ENCODE measurements at regions not wholly inside any gene's neighbourhood (a gene's known extent, or its start where the extent isn't known, plus 50 kb on each side); places are given as distances from the start of the nearest gene placed in this dataset.

DNA sequence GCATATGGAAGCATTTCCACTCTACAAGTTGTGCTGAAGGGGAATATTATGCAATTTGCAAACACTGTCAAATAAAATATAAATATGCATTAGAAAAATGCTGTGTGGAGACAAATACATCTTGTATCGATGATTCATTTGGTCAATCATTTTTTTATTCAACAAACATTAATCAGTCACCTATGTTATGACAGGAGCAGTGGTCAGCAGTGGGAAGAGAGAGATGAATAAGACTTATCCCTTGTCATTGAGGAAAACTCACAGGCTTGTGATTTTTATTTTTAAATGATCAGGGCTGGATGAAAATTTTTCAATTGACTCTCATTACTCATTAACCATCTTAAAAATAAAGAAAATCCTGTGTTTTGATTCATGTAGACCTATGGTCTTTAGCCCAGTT, 574.1 kb downstream of the ACTL7B start:
- TF ChIP-seq, protein P1, sequence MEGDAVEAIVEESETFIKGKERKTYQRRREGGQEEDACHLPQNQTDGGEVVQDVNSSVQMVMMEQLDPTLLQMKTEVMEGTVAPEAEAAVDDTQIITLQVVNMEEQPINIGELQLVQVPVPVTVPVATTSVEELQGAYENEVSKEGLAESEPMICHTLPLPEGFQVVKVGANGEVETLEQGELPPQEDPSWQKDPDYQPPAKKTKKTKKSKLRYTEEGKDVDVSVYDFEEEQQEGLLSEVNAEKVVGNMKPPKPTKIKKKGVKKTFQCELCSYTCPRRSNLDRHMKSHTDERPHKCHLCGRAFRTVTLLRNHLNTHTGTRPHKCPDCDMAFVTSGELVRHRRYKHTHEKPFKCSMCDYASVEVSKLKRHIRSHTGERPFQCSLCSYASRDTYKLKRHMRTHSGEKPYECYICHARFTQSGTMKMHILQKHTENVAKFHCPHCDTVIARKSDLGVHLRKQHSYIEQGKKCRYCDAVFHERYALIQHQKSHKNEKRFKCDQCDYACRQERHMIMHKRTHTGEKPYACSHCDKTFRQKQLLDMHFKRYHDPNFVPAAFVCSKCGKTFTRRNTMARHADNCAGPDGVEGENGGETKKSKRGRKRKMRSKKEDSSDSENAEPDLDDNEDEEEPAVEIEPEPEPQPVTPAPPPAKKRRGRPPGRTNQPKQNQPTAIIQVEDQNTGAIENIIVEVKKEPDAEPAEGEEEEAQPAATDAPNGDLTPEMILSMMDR (conservative IDR thresholded peaks at IDR 0.05; ENCODE audit: low read depth, low read length) = no peak
- no peak for TF ChIP-seq EZH2 (IDR thresholded peaks at IDR 0.05; ENCODE audit: low read length, unreplicated experiment)
- no peak for TF ChIP-seq EZH2phosphoT487 (IDR thresholded peaks at IDR 0.05; ENCODE audit: borderline replicate concordance, low read length)
